AG10803 (cell line): ENCODE measurements at regions not wholly inside any gene's neighbourhood (a gene's known extent, or its start where the extent isn't known, plus 50 kb on each side); places are given as distances from the start of the nearest gene placed in this dataset.

Source experiments
- DNase-seq: peaks from one replicate; pipeline ENCODE4 v3.0.0; 2010; ENCODE audit warnings: low read depth
- H3K4me3 ChIP-seq: 2 replicates; pipeline ENCODE4 v1.5.1; 2011; ENCODE audit warnings: mild to moderate bottlenecking, low read length, control low read depth
- TF ChIP-seq, protein P1 (sequence below): conservative IDR thresholded peaks from 2 replicates; pipeline ENCODE4 v1.5.1; 2011; ENCODE audit warnings: mild to moderate bottlenecking, low read length, control low read depth, inconsistent platforms

DNA sequence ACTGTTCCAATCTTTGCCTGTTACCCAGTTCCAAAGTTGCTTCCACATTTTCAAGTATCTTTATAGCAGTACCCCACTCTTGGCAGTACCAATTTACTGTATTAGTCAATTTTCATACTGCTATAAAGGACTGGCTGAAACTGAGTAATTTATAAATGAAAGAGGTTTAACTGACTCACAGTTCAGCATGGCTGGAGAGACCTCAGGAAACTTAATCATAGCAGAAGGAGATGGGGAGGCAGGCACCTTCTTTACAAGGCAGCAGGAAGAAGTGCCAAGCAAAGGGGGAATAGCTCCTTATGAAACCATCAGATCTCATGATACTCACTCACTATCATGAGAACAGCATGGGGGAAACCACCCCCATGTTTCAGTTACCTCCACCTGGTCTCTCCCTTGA lies 215.0 kb downstream of the SNAPC1 start:
- TF ChIP-seq, protein P1, sequence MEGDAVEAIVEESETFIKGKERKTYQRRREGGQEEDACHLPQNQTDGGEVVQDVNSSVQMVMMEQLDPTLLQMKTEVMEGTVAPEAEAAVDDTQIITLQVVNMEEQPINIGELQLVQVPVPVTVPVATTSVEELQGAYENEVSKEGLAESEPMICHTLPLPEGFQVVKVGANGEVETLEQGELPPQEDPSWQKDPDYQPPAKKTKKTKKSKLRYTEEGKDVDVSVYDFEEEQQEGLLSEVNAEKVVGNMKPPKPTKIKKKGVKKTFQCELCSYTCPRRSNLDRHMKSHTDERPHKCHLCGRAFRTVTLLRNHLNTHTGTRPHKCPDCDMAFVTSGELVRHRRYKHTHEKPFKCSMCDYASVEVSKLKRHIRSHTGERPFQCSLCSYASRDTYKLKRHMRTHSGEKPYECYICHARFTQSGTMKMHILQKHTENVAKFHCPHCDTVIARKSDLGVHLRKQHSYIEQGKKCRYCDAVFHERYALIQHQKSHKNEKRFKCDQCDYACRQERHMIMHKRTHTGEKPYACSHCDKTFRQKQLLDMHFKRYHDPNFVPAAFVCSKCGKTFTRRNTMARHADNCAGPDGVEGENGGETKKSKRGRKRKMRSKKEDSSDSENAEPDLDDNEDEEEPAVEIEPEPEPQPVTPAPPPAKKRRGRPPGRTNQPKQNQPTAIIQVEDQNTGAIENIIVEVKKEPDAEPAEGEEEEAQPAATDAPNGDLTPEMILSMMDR, result no peak
- H3K4me3 ChIP-seq, result no peak overlapping the region
- DNase-seq, result no peak

DNA sequence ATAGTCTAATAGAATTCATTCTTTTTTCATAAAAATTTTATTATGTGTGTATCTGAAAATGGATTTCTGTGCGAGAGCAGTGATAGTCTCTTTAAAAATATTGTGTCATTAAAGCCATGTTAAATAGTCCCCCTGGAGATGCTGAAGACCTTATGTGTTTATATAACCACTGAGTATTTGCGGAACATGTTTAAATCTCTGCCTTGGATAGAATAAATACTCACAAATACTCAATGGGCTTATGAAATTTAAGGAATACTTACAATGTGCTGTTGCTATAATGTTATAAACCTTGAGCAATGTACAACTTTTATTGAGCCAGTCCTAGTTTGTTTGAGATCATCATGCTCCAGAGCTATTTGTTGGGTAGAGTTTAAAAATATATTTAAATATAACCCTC lies 226.0 kb downstream of the SNAPC1 start:
- no peak for DNase-seq
- no peak overlapping the region for H3K4me3 ChIP-seq
- TF ChIP-seq, protein P1, result no peak

DNA sequence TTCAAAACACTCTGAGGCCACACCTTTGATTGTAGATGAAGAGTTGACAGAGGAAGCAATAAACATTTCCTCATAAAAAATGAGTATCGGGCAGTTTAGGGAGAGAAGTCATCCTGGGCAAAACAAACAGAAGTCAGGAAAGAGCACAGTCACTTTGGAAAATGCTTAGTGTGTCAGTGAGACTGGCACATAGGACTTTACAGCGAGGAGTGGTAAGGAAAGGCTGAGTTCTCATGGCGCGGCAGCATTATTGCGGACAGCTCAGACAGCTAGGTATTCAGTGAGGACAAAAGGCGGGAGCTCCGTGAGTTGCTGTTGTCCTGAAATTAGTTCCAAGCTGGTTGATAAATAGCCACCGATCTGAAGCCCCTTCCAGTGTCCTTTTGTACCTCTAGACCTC lies 229.9 kb downstream of the SNAPC1 start:
- DNase-seq, result no peak
- H3K4me3 ChIP-seq, result no peak overlapping the region
- TF ChIP-seq, protein P1, result no peak

DNA sequence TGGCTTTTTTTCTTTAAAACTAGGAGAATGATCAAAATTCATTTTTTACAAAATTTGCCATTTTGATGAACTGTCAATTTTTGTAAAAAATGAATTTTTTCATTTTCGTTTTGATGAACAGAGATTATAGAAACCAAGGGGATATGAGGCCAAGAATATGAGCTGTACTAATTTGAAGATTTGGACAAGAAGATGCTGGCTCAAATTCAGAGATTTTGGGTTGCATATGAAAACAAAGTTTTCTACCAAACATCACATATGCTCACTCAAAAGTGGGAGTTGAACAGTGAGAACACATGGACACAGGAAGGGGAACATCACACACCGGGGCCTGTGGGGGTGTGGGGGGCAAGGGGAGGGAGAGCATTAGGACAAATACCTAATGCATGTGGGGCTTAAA lies 230.7 kb downstream of the SNAPC1 start:
- H3K4me3 ChIP-seq, result no peak overlapping the region
- no peak for DNase-seq
- TF ChIP-seq, protein P1, result no peak

DNA sequence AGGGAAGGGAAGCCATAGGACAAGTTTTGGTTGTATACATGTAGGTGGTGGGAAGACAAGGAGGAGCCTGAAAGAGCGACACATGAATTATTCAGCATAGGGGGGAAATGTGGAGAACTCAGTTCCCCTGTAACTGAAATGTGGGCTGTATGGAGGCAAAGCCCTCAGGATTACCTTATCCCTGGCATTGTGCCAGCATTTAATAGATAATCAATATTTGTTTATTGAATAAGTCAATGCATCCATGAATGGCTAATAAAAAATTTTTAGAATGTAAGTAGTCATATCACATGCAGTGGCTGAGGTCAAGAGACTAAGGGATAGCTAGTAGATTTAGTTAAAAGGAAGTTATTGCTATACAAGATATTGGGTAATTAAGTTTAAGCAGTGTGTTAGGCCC lies 232.4 kb downstream of the SNAPC1 start:
- TF ChIP-seq, protein P1, result no peak

DNA sequence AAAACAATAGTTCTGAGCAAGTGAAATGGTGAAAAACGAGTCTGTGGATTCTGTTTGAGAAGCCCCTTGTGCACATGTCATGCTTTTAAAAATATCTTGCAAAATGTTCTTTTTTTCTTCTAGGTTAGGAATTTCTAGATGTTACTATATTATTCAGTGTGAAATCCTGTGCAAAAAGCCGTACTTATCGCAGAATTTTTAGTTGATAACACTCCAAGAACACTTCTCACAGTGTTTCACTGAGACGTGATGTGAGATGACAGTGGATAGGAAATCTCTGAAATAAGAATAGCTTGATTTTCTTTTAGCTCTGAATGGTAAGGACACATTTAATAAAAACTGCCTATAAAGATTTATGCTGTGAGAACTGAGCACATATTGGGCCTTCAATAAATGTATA lies 234.5 kb downstream of the SNAPC1 start:
- no peak overlapping the region for H3K4me3 ChIP-seq
- DNase-seq, result no peak
- TF ChIP-seq, protein P1, result no peak

More for the DNA sequence above, 232.4 kb downstream of the SNAPC1 start:
- no peak overlapping the region for H3K4me3 ChIP-seq
- no peak for DNase-seq

DNA sequence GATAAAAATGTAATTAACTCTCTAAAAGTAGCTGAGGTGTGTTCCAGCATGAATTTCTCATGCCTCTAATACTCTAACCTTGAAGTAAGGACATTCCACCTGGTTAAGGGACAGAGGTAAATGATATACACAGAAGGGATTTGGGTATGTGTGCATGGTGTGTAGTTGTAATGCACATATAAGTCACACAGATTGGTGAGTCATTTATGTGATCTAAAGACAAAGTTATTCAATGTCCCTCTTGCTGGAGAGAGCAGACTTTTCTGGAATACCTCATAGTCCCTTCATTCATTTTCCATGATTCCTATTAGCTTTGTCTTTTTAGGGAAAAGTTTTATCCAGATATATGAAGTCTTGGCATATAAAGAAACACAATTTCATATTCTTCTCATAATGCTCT lies 234.9 kb downstream of the SNAPC1 start:
- DNase-seq, result no peak
- TF ChIP-seq, protein P1, result no peak
- H3K4me3 ChIP-seq, result no peak overlapping the region
